Kidney capillary endothelial cell (primary cell): ENCODE measurements at regions not wholly inside any gene's neighbourhood (a gene's known extent, or its start where the extent isn't known, plus 50 kb on each side); places are given as distances from the start of the nearest gene placed in this dataset.
"Not testable (repeated sequence)": the region's sequence is repeated elsewhere in the genome, so short reads cannot be mapped to it uniquely, and the experiment has no call there.

Experiments used
- DNase-seq: peaks from one replicate; pipeline ENCODE4 v3.0.0-alpha.2; 2018; ENCODE audit warnings: low spot score

GRCh38 chr14:85325134-85326017 is 204.6 kb upstream of the FLRT2 start:
- DNase-seq = no peak

- no peak for DNase-seq
These were observed 197.5 kb upstream of the FLRT2 start for GRCh38 chr14:85332401-85332800.

DNA sequence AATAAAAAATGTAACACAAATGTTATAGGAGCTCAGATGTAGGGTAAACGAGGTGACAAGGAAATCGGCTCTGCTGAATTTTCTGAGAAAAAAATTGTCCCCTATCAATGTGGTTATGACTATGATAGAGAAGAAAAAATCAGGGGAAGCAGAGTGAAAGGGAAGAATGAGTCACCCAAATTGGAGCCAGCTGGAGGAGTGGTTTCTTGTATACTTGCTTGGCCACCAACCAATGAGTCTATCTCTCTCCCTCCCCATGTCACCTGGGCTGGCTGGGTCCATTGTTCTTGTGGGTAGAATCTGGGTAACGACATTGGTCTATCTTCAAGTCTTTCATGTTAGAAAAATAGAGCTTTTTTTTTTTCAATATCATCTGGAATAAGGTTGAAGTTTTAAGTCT is 196.6 kb upstream of the FLRT2 start:
- DNase-seq = no peak

DNA sequence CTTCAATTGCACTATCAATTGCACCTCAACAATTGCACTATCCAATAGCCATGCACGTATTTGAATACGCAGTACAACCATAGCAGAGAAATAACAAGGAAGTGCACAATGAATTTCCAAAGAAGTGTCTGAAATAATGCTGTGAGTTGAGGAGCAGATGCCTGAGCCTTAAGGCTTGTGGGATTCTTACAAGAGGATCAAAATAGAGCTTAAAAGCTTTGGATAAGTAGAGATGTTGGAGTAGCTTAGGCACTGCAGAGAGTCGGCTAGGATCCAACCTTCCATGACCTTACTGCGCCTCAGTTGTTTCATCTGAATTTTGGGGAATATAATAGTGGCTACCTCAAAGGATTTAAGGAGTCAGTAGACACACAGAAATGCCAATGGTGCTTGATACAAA is 196.1 kb upstream of the FLRT2 start:
- DNase-seq = no peak

DNA sequence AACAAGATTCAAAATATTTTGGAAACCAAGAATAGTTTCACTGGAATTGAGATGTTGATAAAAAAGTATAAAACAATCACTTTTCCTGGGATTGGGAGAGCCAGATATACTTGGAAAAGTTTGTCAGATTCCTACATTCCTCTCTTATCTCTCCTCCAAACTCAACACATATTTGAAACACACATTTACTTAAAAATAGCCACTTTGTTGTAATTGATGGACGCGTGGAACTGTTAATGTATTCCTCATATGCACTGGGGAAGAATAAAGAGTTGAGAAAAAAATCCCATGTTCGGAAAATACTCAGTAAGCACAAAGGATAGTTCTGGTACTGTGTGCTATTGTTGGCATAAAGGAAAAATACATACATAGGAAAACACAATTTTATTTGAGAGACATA is 195.6 kb upstream of the FLRT2 start:
- no peak for DNase-seq

DNA sequence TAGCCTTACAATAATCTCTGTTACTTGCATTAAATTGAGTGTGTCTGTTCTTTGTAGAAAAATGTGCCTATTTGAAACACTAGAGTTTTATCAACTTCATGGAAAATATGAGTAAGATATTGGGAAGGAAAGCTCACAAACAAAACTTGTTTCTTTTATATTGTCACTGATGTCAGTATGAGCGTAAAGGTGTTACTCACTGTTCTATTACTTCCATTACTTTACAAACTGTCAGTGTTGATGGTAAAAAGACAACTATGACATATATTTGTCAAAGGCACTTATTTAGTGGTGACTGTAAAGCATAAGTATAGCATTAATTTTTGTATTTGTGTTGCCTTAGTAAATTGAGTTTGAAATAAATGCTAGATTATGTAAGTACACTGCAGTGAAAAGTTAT is 193.7 kb upstream of the FLRT2 start:
- no peak for DNase-seq

DNA sequence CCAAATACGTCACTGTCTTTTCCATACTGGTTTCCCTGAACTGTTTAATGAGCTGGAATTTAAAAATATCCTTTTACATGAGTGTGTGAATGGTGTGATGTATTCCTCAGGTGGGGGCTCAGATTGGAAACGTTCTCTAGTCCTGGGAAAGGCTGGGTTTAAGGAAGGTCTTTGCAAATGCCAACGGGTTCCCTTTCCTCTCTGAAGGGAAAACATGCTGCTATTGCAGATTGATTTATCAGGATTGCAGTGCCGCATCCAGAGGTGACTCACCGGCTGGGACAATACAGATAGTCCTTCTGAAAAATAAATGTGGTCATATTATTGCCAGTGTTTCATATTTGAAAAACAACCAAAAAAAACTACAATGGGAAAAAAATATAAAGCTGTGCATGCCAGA is 193.1 kb upstream of the FLRT2 start:
- DNase-seq = no peak

DNA sequence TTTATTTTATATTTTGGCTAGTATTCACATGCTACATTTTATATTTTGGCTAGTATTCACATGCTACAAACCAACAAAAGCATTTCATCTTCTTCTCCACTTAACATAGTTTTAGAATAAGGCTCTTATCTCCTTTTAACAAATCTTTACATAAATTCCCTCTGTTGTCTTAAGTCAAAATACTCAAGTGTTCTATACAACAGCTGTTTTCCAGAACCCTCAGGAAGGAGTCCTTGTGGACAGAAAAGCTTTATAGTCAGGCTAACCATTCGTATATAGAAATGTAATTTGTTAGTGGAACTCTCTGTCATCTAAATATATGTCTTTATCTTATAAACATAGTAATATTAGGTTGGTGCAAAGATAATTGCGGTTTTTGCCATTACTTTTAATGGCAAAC is 191.0 kb upstream of the FLRT2 start:
- no peak for DNase-seq

DNA sequence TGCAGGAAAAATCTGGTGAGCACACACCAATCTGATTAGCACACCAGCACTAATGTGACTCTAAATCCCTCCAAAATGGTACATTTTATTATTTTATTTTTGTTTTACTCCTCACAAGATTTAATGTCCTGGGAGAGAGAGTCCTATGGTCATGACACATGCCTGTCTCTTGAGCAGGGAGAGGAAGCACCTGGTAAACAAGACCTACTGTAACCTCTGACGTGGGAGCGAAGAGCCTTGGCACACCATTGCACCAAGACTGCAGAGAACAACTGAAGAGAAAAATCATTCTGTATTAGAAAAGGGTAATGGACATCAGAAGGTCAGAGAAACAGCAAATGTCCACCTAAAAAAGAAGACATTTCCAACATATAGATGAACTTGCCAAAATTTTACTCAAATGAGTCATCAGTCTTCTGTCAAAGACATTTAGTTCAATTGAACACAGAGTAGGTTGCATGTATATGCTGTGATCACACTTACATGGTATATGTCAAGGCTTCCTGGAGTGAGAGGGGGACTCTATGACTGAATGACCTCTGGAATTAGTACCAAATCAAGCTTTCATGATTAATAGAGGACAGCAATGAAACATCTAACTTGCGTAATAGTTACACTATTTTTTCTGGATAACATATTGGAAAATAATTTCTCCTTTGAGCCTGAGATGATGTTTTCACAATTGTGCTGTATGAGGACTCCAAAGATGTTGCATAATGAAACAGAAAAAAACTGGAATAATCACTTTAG is 186.9 kb upstream of the FLRT2 start:
- DNase-seq = no peak

- DNase-seq = no peak
These were observed 185.8 kb upstream of the FLRT2 start for GRCh38 chr14:85344171-85344570.

GRCh38 chr14:85344847-85345570 is 184.9 kb upstream of the FLRT2 start:
- DNase-seq = no peak

DNA sequence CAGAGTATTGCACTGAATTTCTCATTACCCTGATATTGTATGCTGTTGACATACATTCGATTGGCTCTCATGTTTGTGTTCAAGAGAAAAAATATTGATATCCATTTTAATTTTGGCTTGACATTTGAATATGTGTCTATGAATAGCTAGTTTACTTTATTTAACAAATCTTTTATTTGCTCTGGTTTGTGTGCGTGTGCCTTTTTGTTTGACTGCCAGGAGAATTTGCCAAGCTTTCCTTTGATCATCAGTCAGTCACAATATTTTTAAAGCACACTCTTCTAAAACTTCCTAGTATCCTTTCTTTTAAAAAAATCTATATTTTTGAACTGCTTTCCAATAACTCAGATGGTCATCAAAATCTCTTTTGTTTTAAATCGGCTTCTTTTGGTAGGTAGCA is 179.3 kb upstream of the FLRT2 start:
- no peak for DNase-seq

- not testable (repeated sequence) for DNase-seq
These were observed 177.4 kb upstream of the FLRT2 start for GRCh38 chr14:85352588-85352987.

GRCh38 chr14:85357120-85357519 is 172.8 kb upstream of the FLRT2 start:
- no peak for DNase-seq

DNA sequence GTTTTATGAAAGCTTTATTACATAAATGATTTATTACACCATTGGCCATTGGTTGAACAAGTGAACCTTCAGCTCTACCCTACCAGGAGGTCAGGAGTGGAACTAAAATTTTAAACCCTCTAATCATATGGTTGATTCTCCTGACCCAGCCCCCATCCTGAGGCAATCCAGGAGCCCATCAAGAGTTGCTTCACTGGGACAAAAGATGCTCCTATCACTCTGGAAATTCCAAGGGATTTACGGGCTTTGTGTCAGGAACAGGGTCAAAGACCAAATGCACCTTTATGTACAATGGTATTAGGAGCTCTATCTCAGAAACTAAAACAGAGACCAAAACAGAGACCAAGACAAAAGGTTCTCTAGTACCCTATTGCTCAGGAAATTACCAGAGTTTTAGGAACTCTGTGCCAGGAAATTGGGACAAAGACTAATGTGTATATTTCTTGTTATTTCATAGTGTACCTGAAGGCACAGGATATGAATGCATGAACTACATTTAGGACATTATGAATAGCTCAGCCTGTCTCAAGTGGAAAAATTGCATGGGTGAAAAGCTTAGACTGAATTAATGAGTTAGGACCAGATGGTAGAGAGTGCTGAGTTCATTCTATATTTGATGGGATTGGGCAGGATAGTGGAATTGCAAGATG is 171.7 kb upstream of the FLRT2 start:
- peak; percentile 23 for DNase-seq

DNA sequence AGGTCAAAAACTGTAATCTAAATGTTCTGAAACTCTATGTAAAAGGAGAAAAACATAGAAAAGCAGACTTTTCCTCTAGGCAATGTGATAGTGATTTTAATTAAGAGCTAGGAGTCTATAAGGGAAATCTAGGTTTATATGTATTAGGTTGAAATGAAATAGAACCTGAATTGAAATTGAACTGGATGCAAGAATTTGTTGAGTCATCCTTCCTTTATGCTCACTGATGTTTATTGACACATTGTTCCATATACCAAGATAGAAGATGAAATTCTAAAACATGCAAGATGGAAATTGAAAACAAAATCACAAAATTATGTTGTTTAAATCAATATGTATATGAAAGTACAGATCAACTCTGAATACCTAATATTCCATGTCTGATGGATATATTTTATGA is 170.4 kb upstream of the FLRT2 start:
- no peak for DNase-seq

DNA sequence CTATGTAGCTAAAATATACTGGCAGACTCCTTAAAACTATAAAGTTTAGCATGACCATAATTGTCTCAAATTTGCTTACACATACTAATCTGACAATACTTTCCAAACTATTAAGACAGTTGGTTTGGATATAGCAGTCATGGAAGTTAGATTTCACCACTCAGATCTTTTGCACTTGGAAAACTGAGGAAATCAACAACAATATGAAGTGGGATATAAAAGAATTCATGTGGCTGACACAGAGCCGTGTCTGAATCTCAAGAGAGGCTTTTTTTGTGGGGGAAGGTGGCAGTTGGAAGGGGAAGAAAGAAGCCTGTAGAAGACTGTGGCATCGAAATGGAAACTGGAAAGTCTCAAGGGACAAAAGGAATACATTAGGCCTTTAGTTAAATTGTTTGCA is 166.6 kb upstream of the FLRT2 start:
- no peak for DNase-seq

DNA sequence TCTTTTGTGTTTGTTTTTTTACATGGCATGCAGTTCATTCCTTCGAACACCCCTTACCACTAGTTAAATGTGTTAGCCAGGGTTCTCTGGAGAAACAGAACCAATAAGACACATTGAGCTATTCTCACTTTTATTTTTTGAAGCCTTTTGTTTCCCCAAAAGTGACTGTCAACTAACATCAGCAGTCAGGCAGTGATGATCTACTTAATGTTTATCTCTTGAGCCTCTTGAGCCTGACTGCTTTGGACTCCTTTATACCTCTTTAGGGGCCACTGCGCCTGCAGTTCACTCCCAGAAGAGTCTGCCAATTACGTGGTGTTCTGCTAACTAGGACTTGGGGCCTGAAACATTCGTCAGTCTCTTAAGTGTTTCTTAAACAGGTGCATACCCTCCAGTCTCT is 163.7 kb upstream of the FLRT2 start:
- DNase-seq = no peak

- no peak for DNase-seq
These were observed 149.1 kb upstream of the FLRT2 start for GRCh38 chr14:85380881-85381280.

DNA sequence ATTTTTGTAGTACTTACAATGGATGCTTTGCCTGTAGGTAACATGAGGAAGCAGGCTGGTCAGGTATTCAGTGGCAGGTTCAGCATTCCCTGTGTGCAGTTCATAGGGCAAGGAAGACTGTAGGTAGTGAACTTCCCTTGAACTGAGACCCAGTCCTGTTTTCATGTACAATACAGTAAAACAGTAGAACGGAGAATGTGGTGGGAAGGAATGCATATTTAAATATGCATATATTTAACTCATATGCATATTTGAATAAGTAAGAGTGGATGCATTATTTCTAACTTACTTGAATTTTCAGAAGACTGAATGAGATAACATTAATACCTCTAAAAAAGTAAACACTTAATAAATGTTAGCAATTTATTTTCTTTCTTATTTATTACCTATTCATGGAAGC is 147.6 kb upstream of the FLRT2 start:
- DNase-seq = no peak

GRCh38 chr14:85387181-85387580 is 142.8 kb upstream of the FLRT2 start:
- no peak for DNase-seq

- DNase-seq = no peak
These were observed 139.7 kb upstream of the FLRT2 start for GRCh38 chr14:85390236-85390635.
